Sigmoid colon (tissue), 6 donors: ENCODE measurements at regions not wholly inside any gene's neighbourhood (a gene's known extent, or its start where the extent isn't known, plus 50 kb on each side); places are given as distances from the start of the nearest gene placed in this dataset.

Experiments
- DNase-seq: peaks from one replicate; pipeline ENCODE4 v3.0.0-alpha.2; 2019
- H3K27ac ChIP-seq, 4 donors: fragments of 200-600 bp; sonication (generic); one replicate each; pipeline ENCODE4 v1.5.1; 2016 to 2019; ENCODE audit warnings: mild to moderate bottlenecking in 1 of 4
- H3K27me3 ChIP-seq, 3 donors: fragments of 200-600 bp; sonication (generic); one replicate each; pipeline ENCODE4 v1.5.1; 2019; ENCODE audit warnings: mild to moderate bottlenecking in 1 of 3
- H3K36me3 ChIP-seq, 4 donors: fragments of 200-600 bp; sonication (generic); one replicate each; pipeline ENCODE4 v1.5.1; 2016 to 2019
- H3K4me1 ChIP-seq, 4 donors: fragments of 200-600 bp; sonication (generic); one replicate each; pipeline ENCODE4 v1.5.1; 2017 to 2019
- H3K4me3 ChIP-seq, 4 donors: fragments of 200-600 bp; sonication (generic); one replicate each; pipeline ENCODE4 v1.5.1; 2017 to 2019; ENCODE audit warnings: mild to moderate bottlenecking in 2 of 4, moderate library complexity in 1 of 4
- H3K9me3 ChIP-seq, 4 donors: fragments of 200-600 bp in 3 of 4; sonication (generic) in 3 of 4; one replicate each; pipeline versions ENCODE4 v1.5.1 to v1.6.1; 2013 to 2019
- CTCF ChIP-seq, 4 experiments: fragments of 450-650 bp in 3 of 4; fragments of 200-600 bp in 1 of 4; IDR thresholded peaks; one replicate each; pipeline ENCODE4 v1.5.1; 2016 to 2019; ENCODE audit warnings: antibody characterized with exemption in 4 of 4, mild to moderate bottlenecking in 3 of 4, moderate library complexity in 2 of 4
- EP300 ChIP-seq, 4 donors: sonication (generic); formaldehyde crosslinking; IDR thresholded peaks; one replicate each; pipeline ENCODE4 v1.6.1; 2017; ENCODE audit warnings: antibody characterized with exemption in 4 of 4
- POLR2A ChIP-seq, 2 donors: fragments of 450-650 bp; IDR thresholded peaks; one replicate each; pipeline ENCODE4 v1.6.1; 2016; ENCODE audit warnings: antibody characterized with exemption in 2 of 2, mild to moderate bottlenecking in 2 of 2, moderate library complexity in 2 of 2
- POLR2AphosphoS5 ChIP-seq, 4 donors: sonication (generic); formaldehyde crosslinking; IDR thresholded peaks; one replicate each; pipeline ENCODE4 v1.6.1; 2017; ENCODE audit warnings: antibody characterized with exemption in 4 of 4
- WGBS, 2 donors: extraction: QIAGEN DNeasy Blood & Tissue Kit; methylation state at CpG; one replicate each; pipeline ENCODE4 v1.1.7; 2013; 5-methylcytosine and 5-hydroxymethylcytosine counted together
- intact Hi-C: fragments of 100-400 bp; cut with DNase I; formaldehyde crosslinking; loops from one replicate; pipeline ENCODE4 v1.15.1; 2023
- donor health status: healthy with polysubstance abuse.
- donor health status: healthy.

GRCh38 chr1:116219651-116220434 is 108.6 kb downstream of the MAB21L3 start:
- no peaks in the 10 kb centered on the region for H3K36me3 ChIP-seq
- DNase-seq, result no peak
- intact Hi-C loops, result no loop called here
- no peak overlapping the region for H3K4me3 ChIP-seq
- H3K27ac ChIP-seq, result no peak overlapping the region
- no peaks in the 10 kb centered on the region for H3K9me3 ChIP-seq
- no peaks in the 10 kb centered on the region for H3K4me1 ChIP-seq
- WGBS, 2 donors, result 79 to 82% methylated on average over 5 of the region's 5 CpGs
- no peaks in the 10 kb centered on the region for H3K27me3 ChIP-seq
- TF ChIP-seq CTCF (IDR thresholded peaks at IDR 0.05) (no peak), POLR2AphosphoS5 (IDR thresholded peaks at IDR 0.05) (no peak)

- no peaks in the 10 kb centered on the region for H3K9me3 ChIP-seq
- H3K4me3 ChIP-seq, result no peak overlapping the region
- 12 to 50% methylated on average over 2 of the region's 2 CpGs for WGBS, 2 donors
- H3K4me1 ChIP-seq, result no peaks in the 10 kb centered on the region
- H3K36me3 ChIP-seq, result no peaks in the 10 kb centered on the region
- intact Hi-C loops, result no loop called here
- TF ChIP-seq POLR2AphosphoS5 (IDR thresholded peaks at IDR 0.05) (no peak), EP300 (IDR thresholded peaks at IDR 0.05) (no peak), CTCF (IDR thresholded peaks at IDR 0.05) (no peak), POLR2A (IDR thresholded peaks at IDR 0.05) (no peak)
- no peak overlapping the region for H3K27ac ChIP-seq
- no peak for DNase-seq
- no peaks in the 10 kb centered on the region for H3K27me3 ChIP-seq
Measured at GRCh38 chr1:116224111-116224510, 112.9 kb downstream of the MAB21L3 start.

- DNase-seq, result no peak
- intact Hi-C loops, result no loop called here
Measured at GRCh38 chr1:116224561-116224960, 113.4 kb downstream of the MAB21L3 start.

GRCh38 chr1:116226017-116226416 is 114.8 kb downstream of the MAB21L3 start:
- Histone ChIP-seq H3K9me3 (no peaks in the 10 kb centered on the region), H3K27me3 (no peaks in the 10 kb centered on the region), H3K4me1 (no peaks in the 10 kb centered on the region), H3K27ac (no peak overlapping the region), H3K4me3 (no peak overlapping the region), H3K36me3 (no peaks in the 10 kb centered on the region)
- no peak for DNase-seq
- WGBS, 2 donors, result 84 to 96% methylated on average over 1 of the region's 1 CpG
- intact Hi-C loops, result no loop called here
- TF ChIP-seq POLR2A (IDR thresholded peaks at IDR 0.05), result no peak
- TF ChIP-seq CTCF (IDR thresholded peaks at IDR 0.05), result no peak
- no peak for TF ChIP-seq EP300 (IDR thresholded peaks at IDR 0.05)
- no peak for TF ChIP-seq POLR2AphosphoS5 (IDR thresholded peaks at IDR 0.05)

More at GRCh38 chr1:116224561-116224960, 113.4 kb downstream of the MAB21L3 start:
- 83 to 93% methylated on average over 4 of the region's 4 CpGs for WGBS, 2 donors
- Histone ChIP-seq H3K4me3 (no peak overlapping the region), H3K27me3 (no peaks in the 10 kb centered on the region), H3K27ac (no peak overlapping the region), H3K9me3 (no peaks in the 10 kb centered on the region), H3K4me1 (no peaks in the 10 kb centered on the region), H3K36me3 (no peaks in the 10 kb centered on the region)
- TF ChIP-seq CTCF (IDR thresholded peaks at IDR 0.05) (no peak), POLR2A (IDR thresholded peaks at IDR 0.05) (no peak), POLR2AphosphoS5 (IDR thresholded peaks at IDR 0.05) (no peak), EP300 (IDR thresholded peaks at IDR 0.05) (no peak)

- intact Hi-C loops, result no loop called here
- no peaks in the 10 kb centered on the region for H3K4me1 ChIP-seq
- no peak for DNase-seq
- no peak overlapping the region for H3K4me3 ChIP-seq
- H3K36me3 ChIP-seq, result no peaks in the 10 kb centered on the region
- TF ChIP-seq POLR2AphosphoS5 (IDR thresholded peaks at IDR 0.05) (no peak), CTCF (IDR thresholded peaks at IDR 0.05) (no peak)
- no peaks in the 10 kb centered on the region for H3K27me3 ChIP-seq
- no peaks in the 10 kb centered on the region for H3K9me3 ChIP-seq
- WGBS, 2 donors, result 92 to 93% methylated on average over 2 of the region's 2 CpGs
- no peak overlapping the region for H3K27ac ChIP-seq
Measured at GRCh38 chr1:116228511-116228910, 117.3 kb downstream of the MAB21L3 start.
